Keratinocyte (primary cell): ENCODE measurements at regions not wholly inside any gene's neighbourhood (a gene's known extent, or its start where the extent isn't known, plus 50 kb on each side); places are given as distances from the start of the nearest gene placed in this dataset.

ENCODE experiments used
- EZH2 ChIP-seq: IDR thresholded peaks from one replicate; pipeline ENCODE4 v1.6.1; 2012; ENCODE audit warnings: inconsistent platforms, mild to moderate bottlenecking, low read length, moderate library complexity
- TF ChIP-seq, protein P1 (sequence below), 3 experiments: IDR thresholded peaks in 1 of 3; conservative IDR thresholded peaks in 1 of 3; optimal IDR thresholded peaks in 1 of 3; 2 replicates in 2 of 3; 3 replicates in 1 of 3; pipeline versions ENCODE3 to v1.5.1; 2011; ENCODE audit warnings: low read length in 3 of 3, mild to moderate bottlenecking in 3 of 3, moderate library complexity in 2 of 3, control low read depth in 1 of 3, inconsistent platforms in 1 of 3; ENCODE audit not compliant: insufficient read depth in 2 of 3; ENCODE audit errors: extremely low read depth in 1 of 3

DNA sequence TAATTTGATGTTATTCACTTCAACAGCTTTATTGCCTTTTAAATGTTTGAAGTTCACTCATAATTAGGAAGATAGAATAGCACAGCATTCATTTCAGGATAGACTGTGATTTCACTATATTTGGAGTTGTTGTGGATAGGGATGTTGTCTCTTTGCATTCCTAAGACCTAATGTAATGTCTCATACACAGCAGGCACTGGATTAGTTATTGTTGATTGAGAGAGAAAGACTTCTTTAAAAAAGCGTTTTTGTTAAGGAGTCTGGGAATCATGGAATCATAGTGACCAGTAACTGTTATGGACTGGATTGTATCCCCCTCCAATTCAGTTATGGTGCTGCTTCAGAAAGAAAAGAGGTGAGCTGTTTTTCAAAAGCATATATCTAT lies 122.0 kb downstream of the USP22 start:
- TF ChIP-seq, protein P1, sequence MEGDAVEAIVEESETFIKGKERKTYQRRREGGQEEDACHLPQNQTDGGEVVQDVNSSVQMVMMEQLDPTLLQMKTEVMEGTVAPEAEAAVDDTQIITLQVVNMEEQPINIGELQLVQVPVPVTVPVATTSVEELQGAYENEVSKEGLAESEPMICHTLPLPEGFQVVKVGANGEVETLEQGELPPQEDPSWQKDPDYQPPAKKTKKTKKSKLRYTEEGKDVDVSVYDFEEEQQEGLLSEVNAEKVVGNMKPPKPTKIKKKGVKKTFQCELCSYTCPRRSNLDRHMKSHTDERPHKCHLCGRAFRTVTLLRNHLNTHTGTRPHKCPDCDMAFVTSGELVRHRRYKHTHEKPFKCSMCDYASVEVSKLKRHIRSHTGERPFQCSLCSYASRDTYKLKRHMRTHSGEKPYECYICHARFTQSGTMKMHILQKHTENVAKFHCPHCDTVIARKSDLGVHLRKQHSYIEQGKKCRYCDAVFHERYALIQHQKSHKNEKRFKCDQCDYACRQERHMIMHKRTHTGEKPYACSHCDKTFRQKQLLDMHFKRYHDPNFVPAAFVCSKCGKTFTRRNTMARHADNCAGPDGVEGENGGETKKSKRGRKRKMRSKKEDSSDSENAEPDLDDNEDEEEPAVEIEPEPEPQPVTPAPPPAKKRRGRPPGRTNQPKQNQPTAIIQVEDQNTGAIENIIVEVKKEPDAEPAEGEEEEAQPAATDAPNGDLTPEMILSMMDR (optimal IDR thresholded peaks at IDR 0.05 in 1 of 3, IDR thresholded peaks at IDR 0.05 in 1 of 3, conservative IDR thresholded peaks at IDR 0.05 in 1 of 3; ENCODE audit: extremely low read depth in 1 of 3, insufficient read depth in 2 of 3, low read length in 3 of 3), result no peak
- no peak for TF ChIP-seq EZH2
